ENCODE measurements at regions not wholly inside any gene's neighbourhood (a gene's known extent, or its start where the extent isn't known, plus 50 kb on each side); places are given as distances from the start of the nearest gene placed in this dataset.
A peak's percentile ranks its signal among the peaks of the same experiment; 100 is the strongest.
"Not testable (repeated sequence)": the region's sequence is repeated elsewhere in the genome, so short reads cannot be mapped to it uniquely, and the experiment has no call there.

- DNase-seq (ENCODE audit: low read depth in 2 of 2): not testable (repeated sequence)
Measured at GRCh38 chr6:114805426-114805825, 462.6 kb upstream of the HS3ST5 start.

GRCh38 chr6:114796576-114796975 lies 453.8 kb upstream of the HS3ST5 start:
- DNase-seq (ENCODE audit: low read depth in 2 of 2): no peak

DNA sequence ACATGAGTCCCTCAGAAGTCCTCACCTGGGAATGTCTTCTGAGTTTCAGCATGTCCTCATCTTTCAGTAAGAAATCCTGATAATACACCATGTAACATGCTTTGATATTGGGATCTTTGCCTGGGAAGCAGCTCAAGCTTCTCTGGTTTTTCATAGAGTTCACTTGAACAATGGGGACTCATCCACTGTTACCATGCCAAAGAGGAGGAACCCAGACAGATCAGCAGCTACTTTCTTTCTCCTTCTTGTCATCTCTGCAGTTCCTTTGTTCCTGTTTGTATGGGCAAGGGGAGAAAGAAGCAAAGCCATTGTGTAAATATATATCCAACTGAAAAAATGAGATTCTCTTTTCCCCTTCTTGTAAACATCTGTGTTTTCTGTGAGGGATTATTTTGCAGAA lies 450.6 kb upstream of the HS3ST5 start:
- no peak for DNase-seq (ENCODE audit: low read depth in 2 of 2)

GRCh38 chr6:114785235-114786127 lies 442.7 kb upstream of the HS3ST5 start:
- DNase-seq (ENCODE audit: low read depth in 2 of 2): no peak

- DNase-seq (ENCODE audit: low read depth in 2 of 2): no peak
Measured at GRCh38 chr6:114783783-114784182, 441.0 kb upstream of the HS3ST5 start.

DNA sequence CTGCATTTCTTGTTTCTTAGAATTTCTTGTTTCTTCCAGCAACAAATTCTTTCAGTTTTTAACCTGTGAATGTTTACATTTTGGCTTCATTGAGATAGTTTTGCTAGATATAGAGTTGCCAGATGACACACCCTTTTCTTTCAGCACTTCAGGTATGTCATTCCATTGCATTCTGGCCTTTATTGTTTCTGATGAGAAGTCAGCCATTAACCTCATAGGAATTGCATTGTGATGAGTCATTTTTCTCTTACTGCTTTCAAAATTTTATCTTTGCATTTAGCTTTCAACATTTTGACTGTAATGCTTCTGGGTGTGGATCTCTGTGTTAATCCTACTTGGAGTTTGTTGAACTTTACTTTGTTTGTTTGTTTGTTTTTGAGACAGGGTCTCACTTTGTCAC lies 440.3 kb upstream of the HS3ST5 start:
- no peak for DNase-seq (ENCODE audit: low read depth in 2 of 2)

GRCh38 chr6:114764866-114765265 lies 422.0 kb upstream of the HS3ST5 start:
- DNase-seq (ENCODE audit: low read depth in 2 of 2): no peak

DNA sequence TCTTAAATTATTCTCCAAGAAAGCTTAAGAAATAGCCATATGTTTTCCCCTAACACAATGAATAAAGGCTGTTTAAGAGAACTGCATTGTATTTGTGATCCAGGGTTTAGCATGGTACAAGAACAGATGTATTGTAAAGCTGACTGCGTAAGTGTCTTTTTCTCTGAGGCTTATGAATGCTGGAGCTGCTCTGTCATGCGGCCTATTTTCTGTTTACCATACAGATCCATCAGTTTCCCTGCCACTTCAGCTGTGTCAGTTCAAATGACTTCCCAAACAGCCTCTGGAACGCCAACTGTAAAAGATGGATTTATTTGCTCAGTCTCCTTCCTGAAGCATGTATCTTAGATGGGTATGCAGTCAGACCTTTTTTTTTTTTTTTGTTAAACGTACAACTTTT lies 419.3 kb upstream of the HS3ST5 start:
- no peak for DNase-seq (ENCODE audit: low read depth in 2 of 2)

GRCh38 chr6:114747995-114748625 lies 405.3 kb upstream of the HS3ST5 start:
- DNase-seq (ENCODE audit: low read depth in 2 of 2): peak in 1 of 2 donors; percentile 5

DNA sequence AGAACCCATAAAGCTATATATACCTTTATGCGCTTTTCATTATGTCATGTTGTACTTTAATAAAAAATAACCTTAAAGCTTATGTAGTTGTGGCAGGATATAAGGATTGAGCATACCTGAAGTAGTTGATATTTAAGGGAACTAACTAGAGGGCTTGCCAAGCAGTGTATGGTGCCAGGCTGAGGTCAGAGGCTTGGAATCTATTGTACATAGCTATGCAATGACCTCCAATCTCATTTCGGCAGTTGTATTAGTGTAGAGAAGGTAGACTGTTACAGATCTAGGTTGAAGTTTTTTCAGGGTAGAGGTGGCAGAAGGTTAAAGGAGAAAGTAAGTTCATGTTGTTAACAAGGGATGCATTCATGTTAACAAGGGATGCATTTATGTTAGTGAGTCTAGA lies 397.7 kb upstream of the HS3ST5 start:
- DNase-seq (ENCODE audit: low read depth in 2 of 2): no peak

DNA sequence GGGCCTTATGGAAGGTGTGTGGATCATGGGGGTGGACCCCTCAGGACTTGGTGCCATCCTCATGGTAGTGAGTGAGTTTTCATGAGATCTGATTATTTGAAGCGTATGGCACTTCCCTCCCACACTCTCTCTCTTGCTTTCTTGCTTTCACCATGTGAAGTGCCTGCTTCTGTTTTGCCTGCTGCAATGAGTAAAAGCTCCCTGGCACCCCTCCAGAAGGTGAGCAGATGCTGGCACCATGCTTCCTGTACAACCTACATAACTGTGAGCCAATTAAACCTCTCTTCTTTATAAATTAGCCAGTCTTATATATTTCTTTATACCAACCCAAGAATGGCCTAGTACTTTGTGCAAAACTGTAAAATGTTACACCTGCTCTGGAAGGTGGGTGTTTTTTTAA lies 396.8 kb upstream of the HS3ST5 start:
- no peak for DNase-seq (ENCODE audit: low read depth in 2 of 2)

GRCh38 chr6:114735025-114735735 lies 392.4 kb upstream of the HS3ST5 start:
- DNase-seq (ENCODE audit: low read depth in 2 of 2): no peak

- no peak for DNase-seq (ENCODE audit: low read depth in 2 of 2)
Measured at GRCh38 chr6:114733596-114733995, 390.8 kb upstream of the HS3ST5 start.

DNA sequence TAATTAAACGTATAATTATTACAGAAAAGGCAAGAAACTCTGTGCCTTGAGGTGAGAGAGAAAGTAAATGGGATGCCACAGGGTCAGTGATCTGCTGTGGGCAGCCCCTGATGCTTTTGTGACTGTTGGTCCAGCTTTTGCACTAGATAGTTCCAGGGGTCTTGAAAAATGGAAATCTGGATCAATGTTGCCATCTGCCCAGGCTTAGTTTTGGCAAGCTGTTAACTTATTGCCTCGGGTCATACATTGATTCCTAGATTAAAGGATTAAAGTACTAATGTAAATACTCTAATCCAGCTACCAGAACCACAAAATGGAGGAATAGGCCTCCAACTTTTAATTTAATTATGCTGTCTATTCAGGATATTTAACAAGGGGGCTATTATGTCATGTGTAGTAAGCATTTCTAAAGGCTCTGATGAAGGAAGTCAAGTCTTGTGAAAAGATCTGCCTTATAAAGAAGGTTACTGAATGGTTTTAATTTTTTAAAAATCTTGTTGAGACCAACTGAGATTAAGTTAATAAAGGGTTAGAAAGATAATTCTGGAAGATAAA lies 376.0 kb upstream of the HS3ST5 start:
- no peak for DNase-seq (ENCODE audit: low read depth in 2 of 2)

DNA sequence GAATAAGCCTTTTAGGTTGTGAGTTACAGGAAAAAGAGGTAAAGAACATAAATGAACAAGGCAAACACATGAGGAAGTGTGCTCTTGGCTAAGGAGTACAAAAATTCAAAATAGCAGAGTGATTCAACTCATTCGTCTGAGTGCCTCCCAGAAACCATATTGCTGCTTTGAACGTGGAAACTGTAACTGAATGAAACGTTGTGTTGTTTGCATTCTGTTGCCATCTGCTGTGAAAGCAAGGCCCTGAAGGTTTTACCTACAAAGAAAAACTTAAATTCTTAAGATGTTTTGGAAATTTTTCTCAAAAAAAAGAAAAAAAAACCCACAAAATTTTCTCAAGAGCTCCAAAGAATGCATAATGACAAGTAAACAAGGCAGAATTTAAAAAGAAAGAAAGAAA lies 375.4 kb upstream of the HS3ST5 start:
- DNase-seq (ENCODE audit: low read depth in 2 of 2): no peak

DNA sequence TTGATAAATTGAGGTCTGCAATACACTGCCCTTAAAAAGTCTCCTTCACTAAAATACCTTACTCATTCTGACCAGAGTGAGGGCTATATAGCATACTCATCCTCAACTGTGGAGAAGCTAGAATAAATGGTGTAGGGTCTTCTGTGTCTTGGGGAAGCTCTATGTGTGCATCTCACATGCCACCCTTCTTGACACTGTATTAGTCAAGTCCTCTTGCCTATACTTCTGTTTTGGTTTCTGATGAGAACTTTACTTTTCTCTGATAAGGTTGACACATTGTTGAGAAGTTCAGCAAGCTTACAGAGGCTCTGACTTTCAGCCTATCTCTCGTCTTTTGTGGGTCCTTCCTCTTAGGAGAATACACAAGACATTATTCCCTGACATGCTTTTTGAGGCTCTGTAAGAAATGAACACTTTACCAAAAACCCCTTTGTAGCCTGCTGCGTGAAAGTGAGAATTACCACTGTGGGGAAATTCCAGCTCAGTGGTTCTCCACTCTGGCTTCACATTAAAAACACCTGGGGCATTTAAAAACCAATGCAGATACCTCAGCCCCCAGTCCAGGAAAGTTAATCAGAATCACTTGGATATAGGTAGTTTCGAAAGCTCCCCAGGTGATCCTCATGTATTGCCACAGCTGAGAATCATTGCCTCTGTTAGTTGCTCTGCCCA lies 372.1 kb upstream of the HS3ST5 start:
- DNase-seq (ENCODE audit: low read depth in 2 of 2): no peak

DNA sequence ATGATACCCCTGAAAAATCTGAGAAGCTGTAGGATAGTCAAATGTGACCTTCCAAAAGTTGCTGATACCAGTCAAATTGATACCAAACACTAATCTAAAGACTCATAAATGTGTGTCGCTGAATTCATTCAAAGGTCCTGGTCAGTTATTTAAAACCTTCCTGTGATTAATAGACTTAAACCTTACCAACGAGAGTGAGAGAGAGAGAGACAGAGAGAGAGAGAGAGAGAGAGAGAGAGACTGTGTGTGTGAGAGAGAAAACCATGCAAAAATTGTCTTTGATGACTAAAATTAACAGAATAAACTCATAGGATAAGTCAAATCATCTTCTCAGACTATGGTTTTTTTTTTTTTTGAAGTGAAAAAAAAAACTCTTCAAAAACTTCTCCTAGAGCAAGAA lies 370.9 kb upstream of the HS3ST5 start:
- no peak for DNase-seq (ENCODE audit: low read depth in 2 of 2)

GRCh38 chr6:114712129-114712662 lies 369.4 kb upstream of the HS3ST5 start:
- no peak for DNase-seq (ENCODE audit: low read depth in 2 of 2)

DNA sequence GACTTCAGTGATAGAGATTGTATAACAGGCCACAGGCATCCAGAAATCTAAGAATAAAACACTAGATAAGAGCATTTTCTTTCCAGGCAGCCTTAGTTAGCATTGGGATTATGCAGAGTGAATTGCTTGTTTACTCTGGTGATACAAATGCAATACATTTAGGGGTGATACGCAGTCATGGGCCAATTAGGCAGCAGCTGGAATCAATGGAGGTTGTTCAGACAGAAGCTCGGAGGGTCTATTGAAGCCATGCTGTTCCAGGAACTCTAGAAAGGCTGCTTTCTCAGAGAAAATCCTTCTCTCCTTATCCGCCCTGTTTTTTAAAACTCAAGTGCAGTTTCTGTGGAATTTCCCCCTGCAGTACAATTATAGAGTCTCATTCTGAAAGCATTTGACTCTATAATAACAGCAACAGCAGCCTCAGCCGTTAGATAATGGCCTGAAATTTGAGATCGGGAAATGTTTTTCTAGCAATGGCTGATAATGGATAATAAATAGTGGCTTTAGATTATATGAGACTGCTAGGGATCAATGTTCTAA lies 364.3 kb upstream of the HS3ST5 start:
- DNase-seq (ENCODE audit: low read depth in 2 of 2): no peak

- DNase-seq (ENCODE audit: low read depth in 2 of 2): no peak
Measured at GRCh38 chr6:114690625-114691024, 347.8 kb upstream of the HS3ST5 start.

GRCh38 chr6:114659513-114659912 lies 316.7 kb upstream of the HS3ST5 start:
- no peak for DNase-seq (ENCODE audit: low read depth in 2 of 2)

Measured in stimulated activated CD8-positive, alpha-beta memory T cell treated with anti-CD3 and anti-CD28 coated beads, Interleukin-2, amount 100 ng/mL, for 48 hours (primary cell).